Mesenchymal stem cell (in vitro differentiated cells and primary cell): ENCODE measurements at regions not wholly inside any gene's neighbourhood (a gene's known extent, or its start where the extent isn't known, plus 50 kb on each side); places are given as distances from the start of the nearest gene placed in this dataset.
"Not testable (repeated sequence)": the region's sequence is repeated elsewhere in the genome, so short reads cannot be mapped to it uniquely, and the experiment has no call there.

ENCODE experiments used
- DNase-seq: peaks from one replicate; pipeline ENCODE4 v3.0.0-alpha.2; 2013
- H2AFZ ChIP-seq: one replicate; pipeline ENCODE4 v1.6.1; 2013; ENCODE audit warnings: low read depth, mild to moderate bottlenecking, control low read depth, inconsistent platforms, low read length, moderate library complexity
- H2AK5ac ChIP-seq: 2 replicates; pipeline ENCODE4 v1.6.1; 2013; ENCODE audit warnings: low read length, moderate library complexity, mild to moderate bottlenecking, inconsistent platforms; ENCODE audit not compliant: severe bottlenecking
- H2BK120ac ChIP-seq: one replicate; pipeline ENCODE4 v1.6.1; 2013; ENCODE audit warnings: low read depth, mild to moderate bottlenecking, inconsistent platforms, low read length, moderate library complexity
- H2BK12ac ChIP-seq, 2 experiments: one replicate each; pipeline ENCODE4 v1.6.1; 2013; ENCODE audit warnings: inconsistent platforms in 2 of 2, low read length in 2 of 2, mild to moderate bottlenecking in 2 of 2, moderate library complexity in 2 of 2, control low read depth in 1 of 2
- H2BK15ac ChIP-seq: one replicate; pipeline ENCODE4 v1.6.1; 2013; ENCODE audit warnings: mild to moderate bottlenecking, low read depth, inconsistent platforms; ENCODE audit not compliant: poor library complexity, severe bottlenecking
- H2BK5ac ChIP-seq: 2 replicates; pipeline ENCODE4 v1.6.1; 2013; ENCODE audit warnings: low read depth, mild to moderate bottlenecking, low read length, control low read depth, inconsistent platforms; ENCODE audit not compliant: poor library complexity, severe bottlenecking
- H3K14ac ChIP-seq, 2 experiments: one replicate each; pipeline ENCODE4 v1.6.1; 2013; ENCODE audit warnings: inconsistent platforms in 2 of 2, low read length in 2 of 2, control low read depth in 1 of 2, mild to moderate bottlenecking in 1 of 2, moderate library complexity in 1 of 2
- H3K18ac ChIP-seq, 2 experiments: one replicate each; pipeline ENCODE4 v1.6.1; 2013; ENCODE audit warnings: inconsistent platforms in 2 of 2, low read length in 2 of 2, control low read depth in 1 of 2, low read depth in 1 of 2, mild to moderate bottlenecking in 1 of 2
- H3K23ac ChIP-seq, 2 experiments: one replicate each; pipeline ENCODE4 v1.6.1; 2013; ENCODE audit warnings: inconsistent platforms in 2 of 2, low read length in 2 of 2, mild to moderate bottlenecking in 2 of 2, moderate library complexity in 2 of 2, control low read depth in 1 of 2
- H3K27ac ChIP-seq: 2 replicates; pipeline ENCODE4 v1.5.1; 2013; ENCODE audit warnings: mild to moderate bottlenecking, moderate library complexity, low read length, control low read depth, inconsistent platforms; ENCODE audit not compliant: poor library complexity, severe bottlenecking
- H3K27me3 ChIP-seq, 2 experiments: 2 replicates each; pipeline versions ENCODE4 v1.6.1 to v1.7.0; 2013; ENCODE audit warnings: low read length in 2 of 2, mild to moderate bottlenecking in 2 of 2, moderate library complexity in 2 of 2, control low read depth in 1 of 2, inconsistent platforms in 1 of 2; ENCODE audit not compliant: control insufficient read depth in 1 of 2, insufficient read depth in 1 of 2
- H3K36me3 ChIP-seq, 2 experiments: 2 replicates each; pipeline versions ENCODE4 v1.6.1 to v1.7.0; 2013; ENCODE audit warnings: low read length in 2 of 2, control low read depth in 1 of 2, inconsistent platforms in 1 of 2, low read depth in 1 of 2, mild to moderate bottlenecking in 1 of 2; ENCODE audit not compliant: insufficient read depth in 2 of 2, control insufficient read depth in 1 of 2
- H3K4ac ChIP-seq, 2 experiments: one replicate each; pipeline ENCODE4 v1.6.1; 2013; ENCODE audit warnings: inconsistent platforms in 2 of 2, low read length in 2 of 2, mild to moderate bottlenecking in 2 of 2, moderate library complexity in 2 of 2, control low read depth in 1 of 2, low read depth in 1 of 2
- H3K4me1 ChIP-seq: 2 replicates; pipeline ENCODE4 v1.6.1; 2013; ENCODE audit warnings: low read depth, low read length, control low read depth; ENCODE audit not compliant: control insufficient read depth, insufficient read depth
- H3K4me2 ChIP-seq: 2 replicates; pipeline ENCODE4 v1.6.1; 2013; ENCODE audit warnings: low read length, mild to moderate bottlenecking, inconsistent platforms; ENCODE audit not compliant: poor library complexity, severe bottlenecking
- H3K4me3 ChIP-seq, 2 experiments: 2 replicates each; pipeline versions ENCODE4 v1.5.1 to v1.7.0; 2013; ENCODE audit warnings: low read length in 2 of 2, mild to moderate bottlenecking in 2 of 2, control low read depth in 1 of 2, low read depth in 1 of 2; ENCODE audit not compliant: insufficient read depth in 1 of 2
- H3K79me1 ChIP-seq: replicated peaks from 2 replicates; pipeline ENCODE4 v1.6.1; 2013; ENCODE audit warnings: mild to moderate bottlenecking, control low read depth, low read length, inconsistent platforms; ENCODE audit not compliant: poor library complexity, severe bottlenecking
- H3K9ac ChIP-seq: 2 replicates; pipeline ENCODE4 v1.7.0; 2013; ENCODE audit warnings: mild to moderate bottlenecking, low read length, moderate library complexity
- H3K9me3 ChIP-seq: 2 replicates; pipeline ENCODE4 v1.7.0; 2013; ENCODE audit warnings: mild to moderate bottlenecking, low read length; ENCODE audit not compliant: control insufficient read depth
- H4K8ac ChIP-seq: one replicate; pipeline ENCODE4 v1.6.1; 2013; ENCODE audit warnings: inconsistent platforms, mild to moderate bottlenecking, low read length, moderate library complexity
- H4K91ac ChIP-seq: one replicate; pipeline ENCODE4 v1.6.1; 2013; ENCODE audit warnings: mild to moderate bottlenecking, low read length, inconsistent platforms
- WGBS: methylation state at CpG from one replicate; pipeline ENCODE4 v1.1.7; 2013; ENCODE audit warnings: mixed read lengths; 5-methylcytosine and 5-hydroxymethylcytosine counted together

- Histone ChIP-seq H3K9me3 (no peaks in the 10 kb centered on the region), H3K18ac (no peak overlapping the region), H3K36me3 (no peaks in the 10 kb centered on the region), H2BK12ac (no peak overlapping the region), H4K91ac (no peak overlapping the region), H3K27ac (no peak overlapping the region), H3K4me3 (peak overlapping the region in 1 of 2 experiments; percentile 55), H2BK15ac (no peak overlapping the region), H2BK120ac (no peak overlapping the region), H3K14ac (no peak overlapping the region), H2BK5ac (no peak overlapping the region), H3K79me1 (no peaks in the 10 kb centered on the region), H3K27me3 (peaks cover 0 to 3% of the 10 kb centered on the region in 2 experiments), H3K4me1 (no peaks in the 10 kb centered on the region), H3K4ac (no peak overlapping the region), H3K23ac (no peak overlapping the region), H4K8ac (no peak overlapping the region), H3K4me2 (no peak overlapping the region), H3K9ac (peak overlapping the region; percentile 54), H2AFZ (no peak overlapping the region), H2AK5ac (no peak overlapping the region)
- DNase-seq, result no peak
- WGBS, result 87% methylated on average over 7 of the region's 7 CpGs
These were observed 198.0 kb downstream of the ANKRD30B start for GRCh38 chr18:14945984-14946383.

- H3K27ac ChIP-seq, H2AFZ ChIP-seq, H3K23ac ChIP-seq, DNase-seq, H2AK5ac ChIP-seq, H4K91ac ChIP-seq, H3K79me1 ChIP-seq, H2BK12ac ChIP-seq, H3K14ac ChIP-seq, H3K27me3 ChIP-seq, H3K4me1 ChIP-seq, H3K4me2 ChIP-seq, H2BK120ac ChIP-seq, H2BK5ac ChIP-seq, H2BK15ac ChIP-seq, H4K8ac ChIP-seq, H3K36me3 ChIP-seq, H3K9me3 ChIP-seq, H3K18ac ChIP-seq, H3K4ac ChIP-seq: not testable (repeated sequence)
- peak overlapping the region in 1 of 2 experiments; percentile 55 for H3K4me3 ChIP-seq
- peak overlapping the region; percentile 54 for H3K9ac ChIP-seq
- WGBS, result 45% methylated on average over 6 of the region's 7 CpGs
These were observed 198.9 kb downstream of the ANKRD30B start for GRCh38 chr18:14946741-14947470.

GRCh38 chr18:14947482-14948162 is 199.7 kb downstream of the ANKRD30B start:
- Histone ChIP-seq H3K36me3 (no peaks in the 10 kb centered on the region), H3K4ac (no peak overlapping the region), H3K9ac (no peak overlapping the region), H2AK5ac (no peak overlapping the region), H2BK12ac (no peak overlapping the region), H3K4me2 (no peak overlapping the region), H3K23ac (no peak overlapping the region), H4K91ac (no peak overlapping the region), H4K8ac (no peak overlapping the region), H2AFZ (no peak overlapping the region), H3K18ac (no peak overlapping the region), H3K79me1 (no peaks in the 10 kb centered on the region), H3K4me1 (no peaks in the 10 kb centered on the region), H3K27ac (no peak overlapping the region), H2BK120ac (no peak overlapping the region), H3K4me3 (no peak overlapping the region), H2BK5ac (no peak overlapping the region), H3K14ac (no peak overlapping the region), H3K9me3 (no peaks in the 10 kb centered on the region), H3K27me3 (no peaks in the 10 kb centered on the region), H2BK15ac (no peak overlapping the region)
- 56% methylated on average over 8 of the region's 8 CpGs for WGBS
- DNase-seq, result no peak

GRCh38 chr18:14948163-14948540 is 200.2 kb downstream of the ANKRD30B start:
- Histone ChIP-seq H3K27ac (no peak overlapping the region), H3K79me1 (no peaks in the 10 kb centered on the region), H4K8ac (no peak overlapping the region), H2AK5ac (no peak overlapping the region), H3K27me3 (no peaks in the 10 kb centered on the region), H3K4ac (no peak overlapping the region), H3K18ac (no peak overlapping the region), H2BK5ac (no peak overlapping the region), H2BK12ac (no peak overlapping the region), H3K9ac (no peak overlapping the region), H3K9me3 (no peaks in the 10 kb centered on the region), H4K91ac (no peak overlapping the region), H3K36me3 (no peaks in the 10 kb centered on the region), H2BK120ac (no peak overlapping the region), H3K4me3 (no peak overlapping the region), H2AFZ (no peak overlapping the region), H2BK15ac (no peak overlapping the region), H3K4me1 (no peaks in the 10 kb centered on the region), H3K14ac (no peak overlapping the region), H3K4me2 (no peak overlapping the region), H3K23ac (no peak overlapping the region)
- no peak for DNase-seq
- 22% methylated on average over 3 of the region's 3 CpGs for WGBS
